ENCODE measurements at regions not wholly inside any gene's neighbourhood (a gene's known extent, or its start where the extent isn't known, plus 50 kb on each side); places are given as distances from the start of the nearest gene placed in this dataset.

DNA sequence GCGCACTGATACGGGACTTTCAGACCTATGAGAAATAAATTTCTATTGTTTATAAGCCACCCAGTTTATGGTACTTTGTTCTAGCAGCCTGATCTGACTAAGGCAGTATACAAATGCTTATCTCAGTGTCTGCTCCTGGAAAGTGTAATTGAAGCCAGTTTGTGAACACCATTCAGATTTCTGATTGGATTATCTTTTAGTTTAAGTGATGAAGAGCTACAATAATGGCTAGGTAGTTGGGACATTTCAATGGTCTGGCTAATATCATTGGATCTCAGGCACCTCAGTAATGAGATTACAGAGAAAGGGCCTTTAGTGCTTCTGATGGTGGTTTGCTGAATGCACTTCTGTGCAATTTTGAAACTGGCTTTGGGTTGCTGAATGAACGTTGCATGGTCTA lies 133.5 kb downstream of the PSAT1 start:
- TF ChIP-seq GATA3 (IDR thresholded peaks at IDR 0.05; ENCODE audit: low read depth, low read length) (peak; percentile 53; the same call in 1 of the 2 replicates), GATA2 (IDR thresholded peaks at IDR 0.05; ENCODE audit: low read depth, low read length) (0 out of 2 replicates have a peak, but pooled peaks have one; percentile 20)

All from SH-SY5Y (cell line).